COLO668 (cell line): ENCODE measurements at regions not wholly inside any gene's neighbourhood (a gene's known extent, or its start where the extent isn't known, plus 50 kb on each side); places are given as distances from the start of the nearest gene placed in this dataset.

Experiments
- DNase-seq: peaks from one replicate; lab custom pipeline; 2025; ENCODE audit not compliant: unreplicated experiment; lab: John Stamatoyannopoulos, UW

GRCh38 chr13:40434516-40435397 is 231.7 kb downstream of the FOXO1 start:
- DNase-seq = no peak

GRCh38 chr13:40438022-40438680 is 228.3 kb downstream of the FOXO1 start:
- DNase-seq = no peak

- no peak for DNase-seq
Measured at GRCh38 chr13:40438999-40439797, 227.2 kb downstream of the FOXO1 start.

GRCh38 chr13:40439928-40440327 is 226.5 kb downstream of the FOXO1 start:
- DNase-seq = no peak

GRCh38 chr13:40440990-40441820 is 225.2 kb downstream of the FOXO1 start:
- peak; percentile 41 for DNase-seq

GRCh38 chr13:40442231-40442630 is 224.2 kb downstream of the FOXO1 start:
- no peak for DNase-seq

DNA sequence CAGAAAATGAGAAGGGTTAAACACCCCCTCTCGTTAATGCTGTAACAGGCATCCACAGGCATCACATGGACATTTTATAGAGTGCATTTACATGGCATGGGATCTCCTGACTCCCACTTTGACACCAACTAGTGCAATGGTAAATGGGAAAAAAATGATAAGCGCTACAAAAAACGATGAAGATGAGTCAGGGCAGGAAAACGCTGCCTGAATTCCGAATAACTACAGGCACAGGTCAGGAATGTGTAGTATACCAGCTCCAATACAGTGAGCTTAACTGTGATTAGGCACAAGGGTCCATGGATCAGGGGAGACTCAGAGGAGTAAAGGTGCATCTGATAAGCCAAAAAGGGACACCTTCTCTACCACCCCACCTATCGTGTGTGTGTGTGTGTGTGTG is 223.6 kb downstream of the FOXO1 start:
- DNase-seq = no peak

DNA sequence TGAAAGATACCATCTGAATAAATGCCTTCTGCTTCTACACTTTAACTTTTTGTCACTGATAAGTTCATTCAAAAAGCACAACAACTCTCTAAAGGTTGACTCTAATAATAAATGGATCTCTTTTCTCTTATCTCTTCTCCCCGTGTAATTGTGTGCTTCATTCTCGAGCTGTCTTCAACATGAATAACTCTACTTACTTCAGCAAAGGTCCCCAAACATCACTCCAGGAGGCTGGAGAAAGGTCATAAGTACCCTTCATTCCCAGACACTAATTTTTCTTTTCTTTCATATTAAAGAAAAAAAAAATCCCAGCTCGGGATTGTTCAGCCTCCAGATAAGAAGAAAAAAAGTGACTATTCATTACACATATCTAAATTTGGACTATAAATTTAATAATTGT is 222.2 kb downstream of the FOXO1 start:
- no peak for DNase-seq

DNA sequence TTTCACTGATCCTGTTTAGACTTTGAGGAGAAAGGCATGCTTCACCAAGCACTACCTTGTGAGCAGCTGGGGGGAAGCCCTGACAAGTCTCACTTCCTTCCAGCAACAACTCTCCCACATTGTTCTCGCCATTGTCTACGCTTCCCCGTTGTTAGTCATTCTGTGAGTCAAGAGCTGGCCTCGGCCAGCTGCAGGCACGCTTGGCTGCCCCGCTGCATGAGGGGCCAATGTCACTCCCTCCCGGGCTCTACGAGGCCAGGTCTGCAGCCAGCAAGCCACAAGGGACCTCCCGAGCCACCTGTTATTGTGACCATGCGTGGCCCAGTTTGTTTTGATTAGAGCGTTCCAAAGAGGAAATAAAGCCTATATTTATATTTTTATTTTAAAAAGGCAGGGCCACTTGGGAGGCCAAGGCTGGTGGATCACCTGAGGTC is 220.9 kb downstream of the FOXO1 start:
- DNase-seq = peak; percentile 99

DNA sequence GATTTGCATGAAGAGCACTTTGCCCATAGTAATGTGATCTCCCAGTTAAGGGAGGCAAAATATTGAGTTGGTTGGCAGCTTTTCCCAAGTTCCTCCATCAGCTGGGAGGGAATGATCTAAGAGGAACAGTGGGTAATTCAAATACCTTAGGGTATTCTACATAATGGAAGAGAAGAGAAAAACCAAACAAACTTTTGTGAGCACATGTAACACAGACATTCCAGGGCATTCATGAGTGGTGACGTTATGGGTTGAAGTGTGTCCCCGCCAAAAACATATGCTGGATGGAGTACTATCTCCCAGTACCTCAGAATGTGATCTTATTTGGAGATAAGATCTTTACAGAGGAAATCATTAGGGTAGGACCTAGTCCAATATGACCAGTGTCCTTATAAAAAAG is 220.1 kb downstream of the FOXO1 start:
- no peak for DNase-seq

- no peak for DNase-seq
Measured at GRCh38 chr13:40447857-40448256, 218.6 kb downstream of the FOXO1 start.

DNA sequence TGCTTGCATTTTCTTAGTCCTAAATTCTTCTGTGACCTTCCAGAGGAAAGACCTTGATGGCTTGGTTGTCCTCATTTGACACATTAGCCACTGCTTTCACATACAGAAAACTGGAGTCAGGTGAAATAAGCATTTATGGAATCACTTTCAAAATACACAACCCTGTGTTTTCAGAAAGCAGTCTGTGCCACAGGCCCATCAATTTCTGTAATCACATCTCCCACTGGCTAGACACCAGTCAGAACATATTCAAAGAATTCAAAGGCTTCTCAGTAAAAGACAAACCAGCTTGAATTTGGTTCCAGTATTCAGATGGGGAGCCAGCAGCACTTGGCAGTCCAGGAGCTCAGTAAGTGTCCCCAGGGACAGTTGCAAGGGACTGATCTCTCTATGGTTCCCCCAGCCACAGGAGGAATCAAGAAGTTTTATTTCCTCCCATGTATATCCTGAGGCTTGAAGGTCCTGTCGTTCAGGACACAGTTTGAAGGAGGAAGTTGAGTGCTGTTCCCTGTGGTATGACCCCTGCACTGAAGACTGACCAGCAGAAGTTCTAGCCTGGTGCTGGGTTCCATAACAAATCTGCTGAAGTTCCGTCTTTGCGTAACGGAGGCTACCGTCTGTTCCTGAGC is 214.3 kb downstream of the FOXO1 start:
- DNase-seq = no peak

DNA sequence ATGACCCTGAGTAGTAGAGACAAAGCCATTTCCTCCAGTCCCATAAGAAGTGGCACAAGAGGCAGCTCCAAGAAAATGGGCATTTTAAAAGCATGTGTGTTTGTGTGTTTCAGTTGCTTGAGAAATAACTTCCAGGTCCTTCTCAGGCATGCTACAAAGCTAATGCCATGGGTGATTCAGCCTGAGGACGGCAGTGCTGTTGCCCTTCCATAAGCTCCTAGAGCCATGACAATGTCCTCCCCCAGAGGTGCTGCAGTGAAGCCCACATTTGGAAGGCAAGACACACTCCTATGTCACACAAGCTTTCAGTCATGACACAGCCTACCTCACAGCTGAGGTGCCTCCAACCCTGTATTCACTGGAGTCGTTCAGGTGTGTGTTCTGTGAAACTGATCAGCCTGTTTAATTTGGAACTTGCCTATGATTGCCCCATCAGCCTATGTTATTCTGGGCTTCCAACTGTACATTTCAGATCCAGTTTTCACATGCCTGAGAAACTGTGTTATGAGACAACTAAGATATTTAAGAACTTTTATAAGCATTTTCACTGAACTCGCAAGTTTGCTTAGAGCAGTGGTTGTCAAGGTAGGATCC is 213.6 kb downstream of the FOXO1 start:
- peak; percentile 38 for DNase-seq

GRCh38 chr13:40453351-40454021 is 213.0 kb downstream of the FOXO1 start:
- peak; percentile 42 for DNase-seq

GRCh38 chr13:40456397-40456953 is 210.0 kb downstream of the FOXO1 start:
- peak; percentile 96 for DNase-seq

- DNase-seq = no peak
Measured at GRCh38 chr13:40456979-40457553, 209.4 kb downstream of the FOXO1 start.

- DNase-seq = no peak
Measured at GRCh38 chr13:40457929-40458719, 208.3 kb downstream of the FOXO1 start.

GRCh38 chr13:40458720-40458990 is 207.8 kb downstream of the FOXO1 start:
- DNase-seq = no peak
